Muscle of arm (tissue), 1 donor: ENCODE measurements at regions not wholly inside any gene's neighbourhood (a gene's known extent, or its start where the extent isn't known, plus 50 kb on each side); places are given as distances from the start of the nearest gene placed in this dataset.
A peak's percentile ranks its signal among the peaks of the same experiment; 100 is the strongest.
"Not testable (repeated sequence)": the region's sequence is repeated elsewhere in the genome, so short reads cannot be mapped to it uniquely, and the experiment has no call there.

Source experiments
- DNase-seq: peaks from one replicate; pipeline ENCODE4 v3.0.0-alpha.2; 2013

GRCh38 chr1:56120021-56120420 is 459.3 kb downstream of the PLPP3 start:
- no peak for DNase-seq

GRCh38 chr1:56118676-56119075 is 460.7 kb downstream of the PLPP3 start:
- DNase-seq, result not testable (repeated sequence)

GRCh38 chr1:56115701-56116100 is 463.7 kb downstream of the PLPP3 start:
- no peak for DNase-seq

- no peak for DNase-seq
Measured at GRCh38 chr1:56113679-56114078, 465.7 kb downstream of the PLPP3 start.

GRCh38 chr1:56107275-56107638 is 472.1 kb downstream of the PLPP3 start:
- no peak for DNase-seq

GRCh38 chr1:56106531-56107274 is 472.7 kb downstream of the PLPP3 start:
- no peak for DNase-seq

GRCh38 chr1:56105397-56105796 is 474.0 kb downstream of the PLPP3 start:
- DNase-seq, result no peak

GRCh38 chr1:56099766-56100265 is 479.5 kb downstream of the PLPP3 start:
- no peak for DNase-seq

- no peak for DNase-seq
Measured at GRCh38 chr1:56098946-56099345, 480.4 kb downstream of the PLPP3 start.

- no peak for DNase-seq
Measured at GRCh38 chr1:56097713-56098112, 481.6 kb downstream of the PLPP3 start.

GRCh38 chr1:56095696-56096665 is 483.4 kb downstream of the PLPP3 start:
- peak; percentile 59 for DNase-seq

- no peak for DNase-seq
Measured at GRCh38 chr1:56094168-56094567, 485.2 kb downstream of the PLPP3 start.

GRCh38 chr1:56092684-56093570 is 486.4 kb downstream of the PLPP3 start:
- DNase-seq, result no peak

GRCh38 chr1:56089826-56090225 is 489.5 kb downstream of the PLPP3 start:
- DNase-seq, result not testable (repeated sequence)

- no peak for DNase-seq
Measured at GRCh38 chr1:56084246-56084645, 495.1 kb downstream of the PLPP3 start.

GRCh38 chr1:56081736-56082135 is 497.6 kb downstream of the PLPP3 start:
- DNase-seq, result no peak

- peak; percentile 77 for DNase-seq
Measured at GRCh38 chr1:56081173-56081572, 498.2 kb downstream of the PLPP3 start.

- no peak for DNase-seq
Measured at GRCh38 chr1:56080123-56080522, 499.2 kb downstream of the PLPP3 start.

- no peak for DNase-seq
Measured at GRCh38 chr1:56079391-56079790, 500.0 kb downstream of the PLPP3 start.

GRCh38 chr1:56077206-56077605 is 502.2 kb downstream of the PLPP3 start:
- DNase-seq, result peak; percentile 70

GRCh38 chr1:56074007-56074651 is 505.2 kb downstream of the PLPP3 start:
- DNase-seq, result peak; percentile 87
